ENCODE measurements at regions not wholly inside any gene's neighbourhood (a gene's known extent, or its start where the extent isn't known, plus 50 kb on each side); places are given as distances from the start of the nearest gene placed in this dataset.

DNA sequence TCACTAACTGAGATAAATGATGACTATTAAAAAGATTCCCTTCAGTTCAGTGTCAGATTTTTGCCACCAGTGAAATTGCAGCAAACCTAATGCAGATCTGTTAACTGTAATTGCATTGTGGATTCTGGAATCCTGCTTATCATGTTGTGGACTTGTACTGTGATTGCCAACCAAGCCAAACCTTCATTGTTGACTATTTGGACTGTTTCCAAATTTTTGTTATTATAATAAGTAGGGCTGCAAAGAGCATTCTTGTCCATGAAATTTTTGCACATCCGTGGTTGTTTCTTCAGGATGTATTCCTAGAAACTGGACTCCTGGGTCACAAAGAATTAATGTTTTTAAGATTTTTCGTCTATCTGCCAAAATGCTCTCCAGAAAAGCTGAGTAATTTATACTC, 281.6 kb upstream of the ZMIZ1 start:
- no peak for DNase-seq

GRCh38 chr10:78794736-78795455, 273.9 kb upstream of the ZMIZ1 start:
- DNase-seq, result no peak

DNA sequence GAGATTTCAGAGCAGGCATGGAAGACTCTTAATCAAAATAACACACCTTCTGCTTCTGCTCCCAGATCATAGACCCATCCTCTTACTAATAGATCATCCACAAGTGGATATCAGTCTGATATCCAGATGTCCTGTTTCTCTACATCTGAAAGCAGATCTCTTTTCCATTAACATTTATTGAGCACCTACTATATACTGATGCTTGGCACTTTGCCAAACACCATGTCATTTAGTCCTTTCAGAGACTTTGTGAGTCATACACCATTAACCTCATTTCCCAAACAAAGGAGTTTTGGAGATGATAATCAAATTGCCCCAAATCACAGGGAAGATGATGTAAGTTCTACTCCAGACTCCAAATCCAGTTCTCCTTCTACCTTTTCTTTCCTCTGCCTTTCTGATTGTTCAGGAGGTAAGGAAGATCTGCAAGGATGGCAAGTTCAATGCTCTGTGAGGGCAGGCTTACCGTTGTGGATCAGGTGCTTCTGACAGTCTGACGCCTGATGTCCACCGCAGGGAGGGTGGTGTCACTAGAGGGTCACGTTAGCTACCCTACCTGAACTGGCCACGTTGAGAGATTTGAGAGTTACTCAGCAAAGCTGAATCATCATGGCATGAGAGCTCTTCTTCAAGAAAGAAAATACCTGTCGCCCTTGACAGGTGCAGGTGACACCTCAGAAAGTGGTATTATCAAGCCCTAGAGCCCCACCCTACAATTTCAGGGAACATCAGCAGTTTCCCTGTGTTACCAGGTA, 269.6 kb upstream of the ZMIZ1 start:
- DNase-seq, result no peak

DNA sequence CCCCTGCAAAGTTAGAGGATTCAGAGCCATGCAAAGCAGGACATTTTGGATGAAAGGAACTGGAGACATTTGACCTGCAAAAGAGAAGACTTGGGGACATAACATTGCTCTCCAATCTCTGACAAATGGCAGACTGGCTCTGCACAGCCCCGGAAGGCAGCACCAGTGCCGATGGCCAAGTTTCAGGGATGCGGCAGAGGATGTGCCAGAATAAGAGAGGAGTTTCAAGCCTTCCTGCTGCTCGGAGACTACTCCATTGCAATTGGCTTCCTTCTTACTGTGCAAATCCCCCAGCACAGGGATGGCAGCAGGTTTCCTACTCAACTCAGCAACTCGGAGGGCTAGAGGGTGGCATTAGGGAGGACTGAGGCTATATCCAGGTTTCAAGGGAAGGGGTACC, 268.8 kb upstream of the ZMIZ1 start:
- DNase-seq, result no peak

DNA sequence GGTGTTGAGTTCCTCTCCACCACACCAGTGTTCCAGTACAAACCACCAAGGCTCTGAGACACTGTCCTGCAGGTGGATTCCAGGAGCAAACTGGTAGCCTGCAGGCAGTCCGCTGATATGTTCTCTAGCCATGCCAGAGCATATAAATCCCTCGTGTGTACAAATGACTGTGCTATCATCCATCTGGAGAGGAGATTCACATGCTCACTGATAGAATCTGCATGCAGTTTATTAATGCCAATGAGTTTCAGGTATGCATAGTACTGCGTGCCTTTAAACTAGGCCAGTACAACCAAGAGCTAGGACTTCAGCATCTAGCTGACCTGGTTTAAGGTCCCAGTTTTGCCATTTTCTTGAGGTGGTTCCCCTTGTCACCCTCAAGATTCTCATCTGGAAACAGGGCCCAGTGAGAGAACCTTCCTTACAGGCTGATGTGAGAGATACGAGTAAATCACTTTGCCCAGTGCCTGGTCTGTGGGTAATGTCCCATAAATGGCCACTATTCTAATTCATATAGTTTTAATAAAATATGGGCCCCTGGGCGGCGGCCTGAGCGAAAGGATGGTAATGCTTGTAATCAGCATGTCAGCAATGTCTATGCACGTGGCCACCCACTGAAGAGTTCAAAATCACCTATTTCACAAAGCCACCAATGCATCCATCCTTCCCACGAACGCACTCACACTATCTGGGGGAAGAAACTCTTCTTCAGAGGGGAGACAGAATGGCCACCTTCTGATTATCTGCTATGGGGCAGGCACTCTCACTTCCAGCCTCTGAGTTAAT, 268.0 kb upstream of the ZMIZ1 start:
- DNase-seq, result no peak

DNA sequence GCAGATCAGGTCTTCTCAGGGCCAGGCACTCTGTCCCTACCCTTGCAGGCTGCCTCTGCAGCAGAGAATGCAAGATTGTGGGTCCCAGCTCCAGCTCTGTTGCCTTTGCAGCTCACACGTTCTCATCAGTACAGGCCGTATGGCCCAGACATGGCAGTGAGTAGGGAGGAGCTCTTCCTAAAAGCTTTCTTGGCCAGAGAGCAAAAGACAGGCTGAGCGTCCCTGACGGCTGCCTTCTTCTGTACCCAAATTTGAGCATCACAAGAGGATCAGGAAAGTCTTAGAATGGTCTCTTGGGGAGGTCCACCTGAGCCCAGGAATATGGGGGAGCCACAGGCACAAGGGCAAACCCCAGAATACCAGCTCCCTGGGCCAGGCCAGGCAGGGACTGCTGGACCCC, 266.3 kb upstream of the ZMIZ1 start:
- no peak for DNase-seq

DNA sequence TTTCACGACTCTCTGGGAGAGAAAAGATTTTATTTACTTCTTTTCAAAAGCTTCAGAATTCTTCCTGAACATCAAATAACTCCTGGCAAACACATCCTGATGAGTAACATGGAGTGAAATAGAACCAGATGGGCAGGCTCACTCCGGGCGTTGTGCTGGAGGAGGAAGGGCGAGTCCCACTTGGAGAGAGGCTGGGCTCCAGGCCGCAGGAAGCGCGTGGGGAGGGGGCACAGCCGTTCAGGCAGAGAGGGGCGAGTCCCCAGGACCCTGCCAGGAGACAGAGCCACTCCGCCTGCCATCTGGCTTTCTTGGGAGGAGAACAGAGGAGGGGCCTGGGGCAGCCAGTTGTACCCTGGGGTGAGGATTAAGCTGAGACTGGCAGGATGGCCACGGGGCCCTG, 265.9 kb upstream of the ZMIZ1 start:
- no peak for DNase-seq

GRCh38 chr10:78803710-78804109, 265.1 kb upstream of the ZMIZ1 start:
- no peak for DNase-seq

DNA sequence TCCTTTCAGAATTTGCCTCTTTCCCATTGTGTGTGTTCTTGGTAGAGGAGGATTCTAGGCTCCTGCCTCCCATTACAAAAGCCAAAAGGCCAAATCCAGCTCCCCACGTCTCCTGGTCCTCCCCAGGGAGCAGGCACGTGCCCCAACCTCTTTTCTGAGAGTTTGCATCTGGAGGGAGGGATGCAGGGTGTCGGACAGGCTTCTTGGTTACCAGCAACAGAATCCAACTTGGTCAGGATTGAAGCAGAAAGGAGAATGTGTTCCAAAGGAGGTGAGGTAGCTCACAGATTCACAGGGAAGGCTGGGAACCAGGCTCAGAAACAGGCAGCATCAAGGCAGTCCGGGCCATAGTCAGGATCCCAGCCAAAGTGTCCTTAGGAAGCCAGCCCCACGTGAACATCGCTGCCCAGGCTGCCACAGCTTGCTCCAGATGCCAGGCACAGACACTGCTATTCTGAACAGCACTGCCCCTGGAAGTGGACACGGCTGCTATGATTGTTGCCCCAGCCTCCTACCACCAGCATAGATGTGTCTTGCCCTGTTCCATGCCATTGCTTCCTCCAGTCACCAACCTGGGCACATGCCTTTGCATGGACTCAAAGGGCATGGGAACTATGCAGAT, 264.2 kb upstream of the ZMIZ1 start:
- no peak for DNase-seq

DNA sequence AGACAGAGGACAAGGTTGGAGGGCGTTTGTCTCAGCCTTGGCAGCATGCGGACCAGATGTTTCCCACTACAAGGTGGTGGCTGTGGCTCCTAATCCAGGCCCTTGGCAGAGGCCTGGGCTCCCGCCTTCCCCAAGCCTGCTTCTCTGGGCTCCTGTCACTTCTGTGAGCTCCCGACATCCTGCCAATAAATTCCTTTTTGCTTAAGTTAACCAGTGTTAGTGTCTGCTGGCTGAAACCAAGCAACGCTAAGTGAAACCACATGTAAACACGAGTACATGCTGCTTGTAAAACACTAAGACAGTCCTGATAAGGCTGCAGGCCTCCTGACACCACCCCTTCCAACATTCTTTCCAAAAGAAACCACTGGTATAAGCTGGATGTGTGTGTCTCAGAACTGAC, 263.6 kb upstream of the ZMIZ1 start:
- no peak for DNase-seq

DNA sequence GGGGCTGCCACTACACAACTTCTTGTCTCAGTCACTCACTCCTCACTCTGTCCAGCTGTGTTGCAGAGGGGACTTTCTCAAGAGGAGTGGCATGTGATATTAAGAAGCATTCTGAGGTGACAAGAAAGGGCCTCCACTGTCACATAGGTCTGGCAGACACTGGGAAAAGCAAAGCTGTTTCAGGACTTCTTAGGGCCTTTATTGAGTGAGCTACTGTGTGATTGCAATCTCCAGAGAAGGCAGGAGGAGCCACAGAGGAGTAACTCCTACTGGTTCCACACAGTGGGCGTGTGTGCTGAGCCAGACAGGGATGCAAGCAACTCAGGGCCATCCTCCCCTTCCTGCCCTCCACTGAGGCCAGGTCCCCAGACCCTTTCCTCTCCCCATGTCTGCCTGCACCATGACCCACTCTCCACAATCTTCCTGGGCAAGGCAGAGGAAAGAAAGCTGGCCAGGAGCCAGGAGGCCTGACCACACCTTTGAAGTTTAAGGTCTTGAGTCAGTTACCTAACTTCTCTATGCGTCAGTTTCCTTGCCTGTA, 262.0 kb upstream of the ZMIZ1 start:
- no peak for DNase-seq

DNA sequence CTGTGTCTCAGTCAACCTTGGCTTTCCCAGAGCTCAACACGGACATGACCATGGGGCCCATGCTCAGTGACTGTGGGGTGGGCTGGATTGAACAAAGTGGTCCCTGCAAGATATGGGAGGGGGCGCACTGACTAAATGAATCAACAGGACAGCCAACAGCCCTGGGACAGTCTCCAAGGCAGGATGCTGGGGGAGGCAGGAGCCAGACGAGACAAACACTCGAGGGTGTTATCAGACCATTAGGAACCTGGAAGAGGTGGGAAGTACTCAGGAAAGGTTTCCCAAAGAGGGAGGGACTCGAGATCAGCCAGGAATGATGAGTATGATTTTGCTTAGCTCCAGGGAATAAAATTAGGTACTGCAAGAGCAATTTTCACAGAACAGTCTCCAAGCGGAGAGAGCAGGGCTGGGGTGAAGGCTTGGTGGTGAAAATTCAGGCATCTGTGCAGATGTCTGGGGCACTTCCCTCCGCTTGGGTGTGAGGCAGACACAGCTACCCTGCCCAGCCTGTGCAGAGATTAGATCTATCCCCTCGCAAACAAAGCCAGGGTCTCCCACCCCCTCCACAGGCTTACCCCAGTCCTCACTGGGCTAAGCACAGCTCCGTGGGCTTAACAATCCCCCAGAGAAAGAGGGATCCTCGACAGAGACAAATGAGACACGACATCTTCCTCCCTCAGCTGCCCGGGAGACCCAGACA, 261.1 kb upstream of the ZMIZ1 start:
- DNase-seq, result no peak

GRCh38 chr10:78808286-78808685, 260.5 kb upstream of the ZMIZ1 start:
- DNase-seq, result no peak

- DNase-seq, result no peak
Measured at GRCh38 chr10:78808736-78809367, 259.9 kb upstream of the ZMIZ1 start.

DNA sequence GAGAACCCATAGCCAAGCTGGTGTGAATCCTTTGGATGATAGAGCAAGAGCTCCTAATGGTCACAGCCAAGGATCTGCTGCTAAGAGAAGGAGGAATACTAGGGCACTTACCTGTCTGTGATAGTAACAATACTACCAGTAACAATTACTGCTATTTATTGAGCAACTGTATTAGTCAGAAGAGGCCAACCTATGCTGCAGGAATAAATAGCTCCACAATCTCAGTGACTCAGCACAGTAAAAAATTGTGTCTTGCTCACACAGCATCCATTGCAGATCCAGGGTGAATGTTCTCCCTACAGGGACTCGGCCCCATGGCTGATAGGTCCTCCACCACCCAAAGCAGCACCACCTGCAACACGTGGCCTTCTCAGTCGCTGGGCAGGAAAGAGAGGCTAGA, 257.6 kb upstream of the ZMIZ1 start:
- DNase-seq, result no peak

DNA sequence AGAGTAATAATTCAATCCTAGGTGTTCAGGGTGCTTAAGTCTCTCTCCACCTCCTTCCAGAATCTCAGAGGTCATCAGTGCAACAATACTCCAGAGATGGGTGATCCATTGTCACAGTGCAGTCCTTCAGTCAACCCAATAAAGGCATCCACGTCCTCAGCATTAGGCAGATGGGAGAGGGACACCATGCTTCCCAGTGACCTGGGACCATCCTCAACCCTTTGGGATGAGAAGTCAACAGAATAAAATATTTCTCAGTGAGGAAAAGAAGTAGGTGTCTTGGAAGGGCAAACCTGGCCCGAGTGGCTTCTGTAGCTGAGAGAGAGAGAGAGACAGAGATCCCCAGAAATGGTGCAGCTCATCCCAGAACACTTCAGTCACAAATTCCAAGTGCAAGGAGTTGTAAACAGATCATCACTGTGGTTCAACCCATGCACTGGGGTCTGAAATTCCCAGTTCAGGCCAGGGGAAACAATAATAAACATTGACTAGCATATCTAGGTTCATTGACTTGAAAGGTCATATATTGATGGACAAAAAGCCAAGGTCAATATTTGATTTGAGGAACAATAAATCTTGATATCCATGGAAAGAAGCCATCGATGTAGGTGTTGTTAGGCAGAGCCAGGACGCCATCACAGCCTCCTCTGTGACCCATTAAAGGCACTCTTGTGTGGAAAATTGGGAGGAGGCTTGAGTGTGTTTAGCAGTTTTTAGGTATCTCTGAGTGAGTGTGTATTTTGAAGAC, 256.0 kb upstream of the ZMIZ1 start:
- no peak for DNase-seq

DNA sequence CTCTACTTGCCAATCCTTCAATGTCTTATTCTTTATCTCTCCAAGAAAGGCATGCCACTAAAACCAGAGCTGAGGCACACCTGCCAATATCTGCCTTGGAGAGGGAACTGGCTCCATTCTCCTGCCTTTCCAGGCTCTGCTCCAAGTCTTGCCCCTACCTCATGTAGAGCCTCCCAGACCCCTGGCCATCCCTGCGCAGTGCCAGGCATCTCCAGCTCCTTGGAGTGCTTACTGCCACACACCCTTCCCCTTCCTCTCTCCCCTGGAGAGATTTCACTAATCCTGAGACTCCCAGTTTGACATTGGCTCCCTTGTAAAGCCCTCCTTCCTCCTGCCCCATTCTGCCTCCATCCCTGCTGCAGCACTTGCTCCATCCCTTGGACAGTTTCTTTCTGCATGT, 255.2 kb upstream of the ZMIZ1 start:
- DNase-seq, result no peak

DNA sequence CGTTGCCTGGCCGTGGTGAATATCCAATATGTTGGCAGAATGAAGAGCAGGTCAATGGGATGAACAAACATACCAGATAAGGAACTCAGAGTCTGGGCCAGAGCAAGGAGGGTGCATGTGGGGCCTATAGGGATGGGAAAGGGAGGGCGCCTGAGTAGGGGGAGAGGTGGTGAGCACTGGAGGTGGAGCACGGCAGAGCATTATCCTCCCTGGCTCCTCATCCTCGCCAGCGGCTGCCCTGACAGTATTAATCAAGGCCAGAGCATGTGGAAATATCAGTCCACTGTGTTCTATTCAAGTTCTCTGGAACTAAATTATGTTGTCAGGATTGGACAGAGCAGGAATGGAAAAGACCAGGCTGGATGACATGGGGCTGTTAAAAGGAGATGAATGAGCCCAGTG, 254.8 kb upstream of the ZMIZ1 start:
- DNase-seq, result no peak

GRCh38 chr10:78814407-78814806, 254.4 kb upstream of the ZMIZ1 start:
- no peak for DNase-seq

DNA sequence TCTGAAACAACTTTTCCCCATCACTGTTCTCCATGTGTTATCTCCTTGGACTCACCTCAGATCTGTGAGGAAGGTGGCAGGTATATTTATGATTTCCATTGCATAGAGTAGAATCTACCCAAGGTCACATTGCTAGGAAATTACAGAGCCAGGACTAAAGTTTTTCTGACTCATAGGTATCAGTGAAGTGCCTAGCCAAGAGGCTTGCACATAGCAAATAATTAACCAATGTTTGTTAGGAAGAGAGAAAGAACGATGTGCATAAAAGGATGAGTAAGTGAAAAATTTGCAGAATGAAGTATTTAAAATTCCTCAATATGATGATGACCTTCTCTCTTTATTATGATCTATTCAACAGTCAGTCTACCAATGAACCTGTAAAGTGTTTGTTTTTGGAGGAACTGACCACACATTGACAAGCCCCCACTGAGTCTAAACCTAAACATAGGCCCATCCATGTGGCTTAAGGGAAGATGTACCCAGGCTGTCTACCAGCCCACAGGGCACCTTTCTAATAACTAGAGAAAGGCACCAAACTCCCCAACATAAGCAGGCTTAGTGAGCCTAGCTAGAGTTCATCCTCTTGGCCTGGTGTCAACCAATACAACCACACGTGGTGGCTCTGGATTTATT, 252.9 kb upstream of the ZMIZ1 start:
- DNase-seq, result no peak

DNA sequence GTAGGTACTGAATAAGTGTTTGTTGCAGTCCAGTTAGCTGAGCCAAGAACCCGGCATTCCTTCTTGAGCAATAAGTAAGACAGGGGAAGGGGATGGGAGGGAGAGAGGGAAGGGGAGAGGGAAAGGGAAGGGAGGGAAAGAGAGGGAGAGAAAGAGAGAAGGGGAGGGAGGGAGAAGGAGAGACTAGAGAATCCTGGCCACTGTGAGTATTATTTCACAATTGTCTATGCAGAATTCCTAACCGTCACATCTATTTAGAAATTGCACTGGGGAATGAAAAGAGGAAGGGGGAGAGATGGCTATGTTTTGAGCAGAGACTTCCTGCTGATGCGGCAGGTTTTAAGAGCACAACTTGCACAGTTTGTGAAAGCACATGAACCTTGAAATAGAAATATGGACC, 251.4 kb upstream of the ZMIZ1 start:
- no peak for DNase-seq

Measured in CD4-positive, alpha-beta T cell treated with Interferon gamma for 1 hour (primary cell).